ENCODE measurements at regions not wholly inside any gene's neighbourhood (a gene's known extent, or its start where the extent isn't known, plus 50 kb on each side); places are given as distances from the start of the nearest gene placed in this dataset.
"Not testable (repeated sequence)": the region's sequence is repeated elsewhere in the genome, so short reads cannot be mapped to it uniquely, and the experiment has no call there.

GRCh38 chr5:99187611-99188010 lies 258.8 kb upstream of the CHD1 start:
- H3K4me3 ChIP-seq = no peak overlapping the region
- no peaks in the 10 kb centered on the region for H3K4me1 ChIP-seq
- no peaks in the 10 kb centered on the region for H3K27me3 ChIP-seq
- no peaks in the 10 kb centered on the region for H3K9me3 ChIP-seq
- TF ChIP-seq CTCF (IDR thresholded peaks at IDR 0.05) = no peak
- intact Hi-C loops (cut with DNase I) = no loop called here
- no peak overlapping the region for H3K27ac ChIP-seq
- no peak for DNase-seq
- H3K9ac ChIP-seq (ENCODE audit: low read depth in 2 of 2, low read length in 2 of 2) = no peak overlapping the region
- H3K36me3 ChIP-seq = no peaks in the 10 kb centered on the region

- H3K27me3 ChIP-seq = no peaks in the 10 kb centered on the region
- no peak overlapping the region for H3K9ac ChIP-seq (ENCODE audit: low read depth in 2 of 2, low read length in 2 of 2)
- no peaks in the 10 kb centered on the region for H3K36me3 ChIP-seq
- no peaks in the 10 kb centered on the region for H3K4me1 ChIP-seq
- no peak overlapping the region for H3K4me3 ChIP-seq
- DNase-seq = no peak
- no peak for TF ChIP-seq CTCF (IDR thresholded peaks at IDR 0.05)
- intact Hi-C loops (cut with DNase I) = no loop called here
- no peaks in the 10 kb centered on the region for H3K9me3 ChIP-seq
- no peak overlapping the region for H3K27ac ChIP-seq
Observed at GRCh38 chr5:99179206-99179605, 250.4 kb upstream of the CHD1 start.

- Histone ChIP-seq H3K9ac (ENCODE audit: low read depth in 2 of 2, low read length in 2 of 2) (no peak overlapping the region), H3K27ac (no peak overlapping the region), H3K9me3 (no peaks in the 10 kb centered on the region)
Observed at GRCh38 chr5:99177796-99178195, 249.0 kb upstream of the CHD1 start.

GRCh38 chr5:99176186-99176585 lies 247.4 kb upstream of the CHD1 start:
- Histone ChIP-seq H3K4me1 (no peaks in the 10 kb centered on the region), H3K9me3 (no peaks in the 10 kb centered on the region), H3K36me3 (no peaks in the 10 kb centered on the region), H3K4me3 (no peak overlapping the region), H3K9ac (ENCODE audit: low read depth in 2 of 2, low read length in 2 of 2) (no peak overlapping the region), H3K27me3 (no peaks in the 10 kb centered on the region), H3K27ac (no peak overlapping the region)
- TF ChIP-seq CTCF (IDR thresholded peaks at IDR 0.05) = no peak
- intact Hi-C loops (cut with DNase I) = no loop called here
- no peak for DNase-seq

More at GRCh38 chr5:99177796-99178195, 249.0 kb upstream of the CHD1 start:
- intact Hi-C loops (cut with DNase I) = no loop called here
- Histone ChIP-seq H3K36me3 (no peaks in the 10 kb centered on the region), H3K4me3 (no peak overlapping the region), H3K27me3 (no peaks in the 10 kb centered on the region), H3K4me1 (no peaks in the 10 kb centered on the region)
- no peak for DNase-seq
- no peak for TF ChIP-seq CTCF (IDR thresholded peaks at IDR 0.05)

GRCh38 chr5:99169309-99169708 lies 240.5 kb upstream of the CHD1 start:
- no peaks in the 10 kb centered on the region for H3K9me3 ChIP-seq
- no peak overlapping the region for H3K4me3 ChIP-seq
- no peaks in the 10 kb centered on the region for H3K36me3 ChIP-seq
- H3K27me3 ChIP-seq = no peaks in the 10 kb centered on the region
- H3K9ac ChIP-seq (ENCODE audit: low read depth in 2 of 2, low read length in 2 of 2) = no peak overlapping the region
- no peak overlapping the region for H3K27ac ChIP-seq
- H3K4me1 ChIP-seq = no peaks in the 10 kb centered on the region
- no peak for DNase-seq
- intact Hi-C loops (cut with DNase I) = no loop called here
- TF ChIP-seq CTCF (IDR thresholded peaks at IDR 0.05) = no peak

- not testable (repeated sequence) for H3K36me3 ChIP-seq
Observed at GRCh38 chr5:99161538-99161937, 232.7 kb upstream of the CHD1 start.

More at GRCh38 chr5:99161538-99161937, 232.7 kb upstream of the CHD1 start:
- H3K4me1 ChIP-seq; H3K27ac ChIP-seq; H3K9ac ChIP-seq (ENCODE audit: low read depth in 2 of 2, low read length in 2 of 2); intact Hi-C loops (cut with DNase I); DNase-seq; H3K9me3 ChIP-seq; H3K27me3 ChIP-seq; H3K4me3 ChIP-seq: not testable (repeated sequence)
